ENCODE measurements at regions not wholly inside any gene's neighbourhood (a gene's known extent, or its start where the extent isn't known, plus 50 kb on each side); places are given as distances from the start of the nearest gene placed in this dataset.

- Mint-ChIP-seq H3K27ac (no peak overlapping the region), H3K9me3 (ENCODE audit: insufficient read depth) (no peaks in the 10 kb centered on the region), H3K4me3 (no peak overlapping the region), H3K27me3 (ENCODE audit: low read depth) (no peaks in the 10 kb centered on the region), H3K36me3 (ENCODE audit: low read depth) (no peaks in the 10 kb centered on the region), H3K4me1 (ENCODE audit: low read depth) (no peaks in the 10 kb centered on the region)
- DNase-seq: no peak
- ATAC-seq: no peak
- CTCF ChIA-PET: no interaction called here
- POLR2A ChIA-PET: no interaction called here
These were observed 162.5 kb upstream of the RTL1 start for GRCh38 chr14:101065696-101066694.

- ATAC-seq (no peak), DNase-seq (no peak)
- Mint-ChIP-seq H3K4me3 (no peak overlapping the region), H3K9me3 (ENCODE audit: insufficient read depth) (no peaks in the 10 kb centered on the region), H3K27ac (no peak overlapping the region), H3K4me1 (ENCODE audit: low read depth) (no peaks in the 10 kb centered on the region), H3K36me3 (ENCODE audit: low read depth) (no peaks in the 10 kb centered on the region), H3K27me3 (ENCODE audit: low read depth) (no peaks in the 10 kb centered on the region)
- ChIA-PET POLR2A (no interaction called here), CTCF (no interaction called here)
These were observed 163.4 kb upstream of the RTL1 start for GRCh38 chr14:101066826-101067510.

GRCh38 chr14:101068313-101069227, 165.0 kb upstream of the RTL1 start:
- DNase-seq: no peak
- H3K36me3 Mint-ChIP-seq (ENCODE audit: low read depth): no peaks in the 10 kb centered on the region
- ATAC-seq: no peak
- no peaks in the 10 kb centered on the region for H3K4me1 Mint-ChIP-seq (ENCODE audit: low read depth)
- ChIA-PET CTCF (no interaction called here), POLR2A (no interaction called here)
- no peak overlapping the region for H3K4me3 Mint-ChIP-seq
- H3K9me3 Mint-ChIP-seq (ENCODE audit: insufficient read depth): no peaks in the 10 kb centered on the region
- H3K27ac Mint-ChIP-seq: no peak overlapping the region
- H3K27me3 Mint-ChIP-seq (ENCODE audit: low read depth): no peaks in the 10 kb centered on the region

GRCh38 chr14:101069228-101069549, 165.7 kb upstream of the RTL1 start:
- Mint-ChIP-seq H3K4me1 (ENCODE audit: low read depth) (no peaks in the 10 kb centered on the region), H3K4me3 (no peak overlapping the region), H3K27me3 (ENCODE audit: low read depth) (no peaks in the 10 kb centered on the region), H3K36me3 (ENCODE audit: low read depth) (no peaks in the 10 kb centered on the region), H3K27ac (no peak overlapping the region), H3K9me3 (ENCODE audit: insufficient read depth) (no peaks in the 10 kb centered on the region)
- ATAC-seq: no peak
- ChIA-PET CTCF (no interaction called here), POLR2A (no interaction called here)
- DNase-seq: no peak

GRCh38 chr14:101069666-101070362, 166.3 kb upstream of the RTL1 start:
- H3K27ac Mint-ChIP-seq: no peak overlapping the region
- H3K4me1 Mint-ChIP-seq (ENCODE audit: low read depth): no peaks in the 10 kb centered on the region
- no peak for ATAC-seq
- H3K9me3 Mint-ChIP-seq (ENCODE audit: insufficient read depth): no peaks in the 10 kb centered on the region
- no peak for DNase-seq
- no peaks in the 10 kb centered on the region for H3K27me3 Mint-ChIP-seq (ENCODE audit: low read depth)
- POLR2A ChIA-PET: no interaction called here
- H3K4me3 Mint-ChIP-seq: no peak overlapping the region
- CTCF ChIA-PET: no interaction called here
- H3K36me3 Mint-ChIP-seq (ENCODE audit: low read depth): no peaks in the 10 kb centered on the region

- peaks cover under 1% of the 10 kb centered on the region for H3K27me3 Mint-ChIP-seq (ENCODE audit: low read depth)
- no peaks in the 10 kb centered on the region for H3K36me3 Mint-ChIP-seq (ENCODE audit: low read depth)
- ATAC-seq (no peak), DNase-seq (no peak)
- ChIA-PET POLR2A (no interaction called here), CTCF (no interaction called here)
- H3K4me3 Mint-ChIP-seq: no peak overlapping the region
- no peaks in the 10 kb centered on the region for H3K4me1 Mint-ChIP-seq (ENCODE audit: low read depth)
- H3K27ac Mint-ChIP-seq: no peak overlapping the region
- no peaks in the 10 kb centered on the region for H3K9me3 Mint-ChIP-seq (ENCODE audit: insufficient read depth)
These were observed 167.3 kb upstream of the RTL1 start for GRCh38 chr14:101070540-101071492.

GRCh38 chr14:101071493-101071906, 168.0 kb upstream of the RTL1 start:
- H3K27ac Mint-ChIP-seq: no peak overlapping the region
- POLR2A ChIA-PET: no interaction called here
- ATAC-seq: no peak

GRCh38 chr14:101072070-101072469, 168.5 kb upstream of the RTL1 start:
- Mint-ChIP-seq H3K9me3 (ENCODE audit: insufficient read depth) (no peaks in the 10 kb centered on the region), H3K27ac (no peak overlapping the region), H3K4me3 (no peak overlapping the region), H3K27me3 (ENCODE audit: low read depth) (peaks cover 8% of the 10 kb centered on the region), H3K36me3 (ENCODE audit: low read depth) (no peaks in the 10 kb centered on the region), H3K4me1 (ENCODE audit: low read depth) (no peaks in the 10 kb centered on the region)
- DNase-seq: no peak
- ChIA-PET CTCF (no interaction called here), POLR2A (no interaction called here)
- ATAC-seq: no peak

More at GRCh38 chr14:101071493-101071906, 168.0 kb upstream of the RTL1 start:
- CTCF ChIA-PET: no interaction called here
- Mint-ChIP-seq H3K27me3 (ENCODE audit: low read depth) (peaks cover 4% of the 10 kb centered on the region), H3K4me1 (ENCODE audit: low read depth) (no peaks in the 10 kb centered on the region), H3K9me3 (ENCODE audit: insufficient read depth) (no peaks in the 10 kb centered on the region), H3K36me3 (ENCODE audit: low read depth) (no peaks in the 10 kb centered on the region), H3K4me3 (no peak overlapping the region)
- no peak for DNase-seq

GRCh38 chr14:101072531-101072930, 169.0 kb upstream of the RTL1 start:
- ChIA-PET CTCF (no interaction called here), POLR2A (no interaction called here)
- Mint-ChIP-seq H3K36me3 (ENCODE audit: low read depth) (no peaks in the 10 kb centered on the region), H3K4me1 (ENCODE audit: low read depth) (peaks cover under 1% of the 10 kb centered on the region), H3K4me3 (no peak overlapping the region), H3K27ac (no peak overlapping the region), H3K9me3 (ENCODE audit: insufficient read depth) (no peaks in the 10 kb centered on the region), H3K27me3 (ENCODE audit: low read depth) (peaks cover 8% of the 10 kb centered on the region)
- DNase-seq (no peak), ATAC-seq (no peak)

GRCh38 chr14:101072945-101073597, 169.5 kb upstream of the RTL1 start:
- DNase-seq: no peak
- ATAC-seq: no peak
- H3K27ac Mint-ChIP-seq: no peak overlapping the region
- CTCF ChIA-PET: no interaction called here
- H3K9me3 Mint-ChIP-seq (ENCODE audit: insufficient read depth): no peaks in the 10 kb centered on the region
- POLR2A ChIA-PET: no interaction called here
- peaks cover 1% of the 10 kb centered on the region for H3K4me1 Mint-ChIP-seq (ENCODE audit: low read depth)
- peaks cover 11% of the 10 kb centered on the region for H3K27me3 Mint-ChIP-seq (ENCODE audit: low read depth)
- H3K4me3 Mint-ChIP-seq: no peak overlapping the region
- H3K36me3 Mint-ChIP-seq (ENCODE audit: low read depth): no peaks in the 10 kb centered on the region

Data from activated CD8-positive, alpha-beta T cell treated with anti-CD3 and anti-CD28 coated beads, Interleukin-2, amount 10 ng/mL, durations not matched to agents 7 days and 5 days (primary cell).